ENCODE measurements at regions not wholly inside any gene's neighbourhood (a gene's known extent, or its start where the extent isn't known, plus 50 kb on each side); places are given as distances from the start of the nearest gene placed in this dataset.

- H3K4me3 ChIP-seq (ENCODE audit: low read depth, low read length) = no peak overlapping the region
- DNase-seq (ENCODE audit: low read depth) = peak; percentile 56
- no peak for TF ChIP-seq CTCF (conservative IDR thresholded peaks at IDR 0.05; ENCODE audit: low read depth, low read length)
Measured at GRCh38 chr5:103435136-103435889, 127.3 kb downstream of the NUDT12 start.

GRCh38 chr5:103434057-103434456 lies 128.5 kb downstream of the NUDT12 start:
- DNase-seq (ENCODE audit: low read depth) = no peak
- no peak overlapping the region for H3K4me3 ChIP-seq (ENCODE audit: low read depth, low read length)
- TF ChIP-seq CTCF (conservative IDR thresholded peaks at IDR 0.05; ENCODE audit: low read depth, low read length) = no peak

- no peak for TF ChIP-seq CTCF (conservative IDR thresholded peaks at IDR 0.05; ENCODE audit: low read depth, low read length)
- no peak overlapping the region for H3K4me3 ChIP-seq (ENCODE audit: low read depth, low read length)
- DNase-seq (ENCODE audit: low read depth) = no peak
Measured at GRCh38 chr5:103433211-103433610, 129.4 kb downstream of the NUDT12 start.

- no peak for TF ChIP-seq CTCF (conservative IDR thresholded peaks at IDR 0.05; ENCODE audit: low read depth, low read length)
- no peak overlapping the region for H3K4me3 ChIP-seq (ENCODE audit: low read depth, low read length)
- DNase-seq (ENCODE audit: low read depth) = no peak
Measured at GRCh38 chr5:103428923-103429322, 133.7 kb downstream of the NUDT12 start.

GRCh38 chr5:103428411-103428871 lies 134.1 kb downstream of the NUDT12 start:
- peak; percentile 6 for TF ChIP-seq CTCF (conservative IDR thresholded peaks at IDR 0.05; ENCODE audit: low read depth, low read length)
- H3K4me3 ChIP-seq (ENCODE audit: low read depth, low read length) = no peak overlapping the region
- peak; percentile 97 for DNase-seq (ENCODE audit: low read depth)

GRCh38 chr5:103427326-103427725 lies 135.3 kb downstream of the NUDT12 start:
- DNase-seq (ENCODE audit: low read depth) = no peak
- H3K4me3 ChIP-seq (ENCODE audit: low read depth, low read length) = no peak overlapping the region
- TF ChIP-seq CTCF (conservative IDR thresholded peaks at IDR 0.05; ENCODE audit: low read depth, low read length) = no peak

Data from choroid plexus epithelial cell (primary cell).